Left ventricle myocardium superior (tissue), 1 donor: ENCODE measurements at regions not wholly inside any gene's neighbourhood (a gene's known extent, or its start where the extent isn't known, plus 50 kb on each side); places are given as distances from the start of the nearest gene placed in this dataset.
"Not testable (repeated sequence)": the region's sequence is repeated elsewhere in the genome, so short reads cannot be mapped to it uniquely, and the experiment has no call there.

Source experiments
- ATAC-seq: fragments of 200-7000 bp; cut with Tn5 transposase; one replicate; pipeline ENCODE4 v1.9.1; 2020; ENCODE audit warnings: mild to moderate bottlenecking, moderate library complexity
- DNase-seq: peaks from one replicate; pipeline ENCODE4 v3.0.0-alpha.2; 2020
- intact Hi-C: fragments of 100-400 bp; cut with micrococcal nuclease; formaldehyde crosslinking; loops from one replicate; pipeline ENCODE4 v1.11.0; 2022
- donor health status: DM: no; HTN: yes; CAD: no; lungs with severe emphysema.

DNA sequence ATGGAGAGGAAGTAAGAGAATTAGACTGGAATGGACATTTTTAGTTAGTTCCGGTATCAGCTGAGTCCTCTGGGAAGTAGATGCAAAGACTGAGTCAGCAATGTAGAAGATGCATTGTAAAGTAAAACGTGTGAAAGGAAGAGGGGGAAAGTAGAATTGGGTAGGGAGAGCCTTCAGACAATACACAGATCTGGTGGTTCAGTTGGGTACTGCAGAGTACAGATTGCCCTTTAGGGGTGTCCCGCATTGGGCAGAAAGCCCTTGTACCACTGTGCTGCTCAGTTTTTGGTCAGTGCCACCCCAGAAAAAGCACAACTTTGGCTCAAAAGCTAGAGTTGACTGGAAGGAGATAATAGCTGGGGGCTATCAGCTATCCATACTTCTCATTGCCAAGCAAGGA is 247.4 kb downstream of the KBTBD8 start:
- no peak for DNase-seq
- ATAC-seq: no peak
- intact Hi-C loops: no loop called here

DNA sequence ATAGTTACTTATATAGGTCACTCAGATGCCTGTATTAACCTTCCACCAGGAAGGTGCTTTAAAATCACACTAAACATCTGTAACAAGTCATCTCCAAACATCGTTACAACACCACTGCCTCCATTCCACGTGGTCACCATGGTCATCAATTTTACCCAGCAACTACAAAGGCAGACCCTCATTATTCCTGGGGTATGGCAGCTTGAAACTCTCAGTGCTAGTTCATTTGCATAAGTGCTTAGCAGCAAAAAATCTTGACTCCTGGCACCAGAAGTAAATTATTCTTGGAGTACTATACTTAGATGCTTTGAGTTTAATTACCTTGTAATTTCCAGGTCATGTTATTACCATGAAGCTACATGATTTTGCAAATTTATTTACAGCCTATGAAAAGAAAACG is 250.6 kb downstream of the KBTBD8 start:
- no peak for ATAC-seq
- intact Hi-C loops: no loop called here
- no peak for DNase-seq

DNA sequence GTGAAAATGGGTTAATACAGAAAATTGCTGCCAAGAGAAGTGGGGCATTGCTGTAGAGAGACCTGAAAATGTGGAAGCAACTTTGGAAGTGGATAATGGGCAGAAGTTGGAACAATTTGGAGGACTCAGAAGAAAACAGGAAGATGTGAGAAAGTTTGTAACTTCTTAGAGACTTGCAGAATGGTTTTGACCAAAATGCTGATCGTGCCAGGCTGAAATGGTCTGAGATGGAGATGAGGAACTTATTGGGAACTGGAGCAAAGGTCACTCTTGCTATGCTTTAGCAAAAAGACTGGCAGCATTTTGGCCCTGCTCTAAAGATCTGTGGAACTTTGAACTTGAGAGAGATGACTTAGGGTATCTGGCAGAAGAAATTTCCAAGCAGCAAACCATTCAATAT is 254.8 kb downstream of the KBTBD8 start:
- DNase-seq, ATAC-seq, intact Hi-C loops: not testable (repeated sequence)

DNA sequence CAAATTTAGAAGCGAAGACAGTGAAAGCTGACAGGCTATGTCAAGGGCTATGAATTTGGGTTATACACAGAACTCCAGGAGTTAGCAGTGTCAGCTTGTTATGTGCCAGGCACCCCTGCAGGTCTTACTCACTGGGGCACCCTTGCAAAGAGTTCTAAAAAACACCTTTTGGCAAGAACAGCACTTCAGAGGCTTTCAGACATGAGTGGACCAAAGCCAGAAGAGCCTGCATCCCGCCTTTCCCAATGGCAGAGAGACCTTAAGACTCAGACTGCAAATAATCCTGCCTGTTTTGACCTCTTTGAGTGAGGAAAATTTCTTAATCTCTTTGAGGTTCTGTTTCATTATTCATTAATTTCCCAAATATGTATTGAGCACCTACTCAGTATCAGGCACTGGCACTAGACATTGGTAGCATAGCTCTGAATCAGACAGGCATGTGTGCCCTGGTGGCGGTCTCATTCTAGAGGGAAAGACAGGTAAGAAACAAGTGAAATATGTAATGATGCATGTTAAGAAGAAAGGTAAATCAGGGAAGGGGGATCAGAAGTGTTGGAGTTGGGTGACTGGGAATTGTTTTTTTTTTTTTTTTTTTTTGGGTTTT is 280.0 kb downstream of the KBTBD8 start:
- DNase-seq: no peak
- intact Hi-C loops: no loop called here

GRCh38 chr3:67286586-67286985 is 288.5 kb downstream of the KBTBD8 start:
- DNase-seq: no peak
- intact Hi-C loops: no loop called here
- no peak for ATAC-seq

More for the DNA sequence above, 280.0 kb downstream of the KBTBD8 start:
- no peak for ATAC-seq

- intact Hi-C loops: no loop called here
- ATAC-seq (no peak), DNase-seq (no peak)
Observed at GRCh38 chr3:67288466-67289106, 290.5 kb downstream of the KBTBD8 start.

DNA sequence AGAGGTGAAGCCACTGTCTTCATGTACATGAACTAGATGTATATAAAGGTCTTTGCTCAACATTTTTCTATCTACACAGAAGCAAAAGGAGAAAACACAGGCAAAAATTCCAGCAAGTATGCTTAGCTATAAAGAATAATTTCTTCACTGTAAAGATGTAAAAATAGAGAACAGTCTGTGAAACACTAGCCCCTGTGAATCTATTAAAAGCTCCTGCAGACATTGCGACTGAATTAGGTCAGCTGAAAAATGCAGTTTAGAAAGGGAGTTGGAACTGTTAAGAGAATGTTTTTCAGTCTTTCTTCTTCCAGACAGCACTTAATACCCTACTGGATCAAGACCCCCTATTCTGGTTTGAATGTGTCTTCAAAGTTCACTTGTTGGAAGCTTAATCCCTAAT is 291.5 kb downstream of the KBTBD8 start:
- no peak for ATAC-seq
- intact Hi-C loops: no loop called here
- no peak for DNase-seq

DNA sequence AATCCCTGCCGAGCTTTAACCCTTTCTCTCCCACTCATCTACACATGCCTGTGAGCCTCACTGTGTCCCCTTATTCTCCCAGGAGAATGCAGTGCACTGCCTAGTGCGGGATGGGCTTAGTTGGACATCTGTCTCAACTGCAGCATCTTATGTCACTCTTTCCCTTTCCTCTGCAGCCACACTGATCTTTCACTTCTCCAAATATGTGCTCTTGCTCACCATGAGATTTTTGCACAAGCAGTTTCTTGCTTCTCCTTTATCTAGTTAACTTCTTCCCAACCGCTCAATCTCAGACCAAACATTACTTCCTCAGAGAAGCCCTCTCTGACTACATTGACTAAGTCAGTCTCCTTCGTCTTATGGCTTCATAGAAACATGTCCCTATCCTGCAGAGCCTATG is 292.3 kb downstream of the KBTBD8 start:
- intact Hi-C loops: no loop called here
- DNase-seq (no peak), ATAC-seq (peak; percentile 64)

- ATAC-seq (no peak), DNase-seq (no peak)
- intact Hi-C loops: no loop called here
Observed at GRCh38 chr3:67291287-67292252, 293.5 kb downstream of the KBTBD8 start.

- DNase-seq (no peak), ATAC-seq (no peak)
- intact Hi-C loops: no loop called here
Observed at GRCh38 chr3:67292356-67293121, 294.4 kb downstream of the KBTBD8 start.

- no peak for ATAC-seq
- intact Hi-C loops: no loop called here
- DNase-seq: no peak
Observed at GRCh38 chr3:67294341-67294740, 296.2 kb downstream of the KBTBD8 start.

- ATAC-seq: no peak
- DNase-seq: no peak
- intact Hi-C loops: no loop called here
Observed at GRCh38 chr3:67296039-67296892, 298.2 kb downstream of the KBTBD8 start.

DNA sequence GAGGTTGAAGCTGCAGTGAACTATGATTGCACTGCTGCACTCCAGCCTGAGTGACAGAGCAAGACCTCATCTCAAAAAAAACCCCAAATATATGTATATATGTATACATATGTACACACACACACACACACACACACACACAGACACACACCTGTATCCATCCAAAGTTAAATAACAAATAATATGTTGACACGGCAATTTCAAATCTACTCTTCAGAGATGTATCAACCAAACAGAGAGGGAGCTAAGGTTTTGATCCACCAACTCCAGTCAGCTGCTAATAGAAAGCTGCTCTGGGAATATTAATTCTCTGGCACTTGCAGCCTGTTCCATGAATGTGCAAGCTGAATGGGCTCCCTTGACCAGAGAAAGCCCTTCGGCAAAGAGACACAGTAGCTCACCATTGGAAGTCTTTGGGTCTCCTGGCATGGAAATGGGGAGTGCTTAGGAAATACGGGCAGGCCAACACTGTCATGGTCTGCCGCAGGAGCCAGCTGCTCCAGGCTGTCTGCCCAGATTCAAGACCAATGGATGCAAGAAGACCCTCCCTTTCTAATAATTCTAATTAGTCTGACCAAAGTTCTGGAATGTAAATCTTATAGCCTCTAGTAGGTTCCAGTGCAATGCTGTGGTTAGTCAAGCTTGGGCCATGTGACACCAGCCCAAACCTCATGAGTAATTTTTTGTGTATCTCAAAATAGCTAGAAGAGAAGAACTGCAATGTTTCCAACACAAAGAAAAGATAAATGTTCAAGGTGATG is 299.8 kb downstream of the KBTBD8 start:
- intact Hi-C loops: no loop called here
- ATAC-seq: no peak
- no peak for DNase-seq

DNA sequence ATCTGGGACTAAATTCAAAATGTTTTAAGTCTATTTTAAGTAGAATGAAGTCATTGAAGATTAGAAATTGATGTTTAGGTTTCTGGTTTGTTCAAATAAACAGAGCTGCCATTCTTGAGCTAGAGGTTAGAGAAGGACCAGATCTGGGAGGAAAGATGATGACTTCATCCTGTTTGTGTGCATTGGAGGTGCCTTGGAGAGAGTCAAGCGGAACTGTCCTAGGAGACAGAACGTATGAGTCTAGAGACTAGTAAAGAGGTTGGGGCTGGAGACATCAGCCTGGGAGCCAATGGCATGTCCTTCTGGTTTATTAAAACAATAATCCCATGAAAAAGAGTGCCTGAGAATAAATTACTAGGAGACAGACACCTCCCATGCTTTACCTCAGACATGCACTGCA is 303.4 kb downstream of the KBTBD8 start:
- no peak for ATAC-seq
- no peak for DNase-seq
- intact Hi-C loops: no loop called here

DNA sequence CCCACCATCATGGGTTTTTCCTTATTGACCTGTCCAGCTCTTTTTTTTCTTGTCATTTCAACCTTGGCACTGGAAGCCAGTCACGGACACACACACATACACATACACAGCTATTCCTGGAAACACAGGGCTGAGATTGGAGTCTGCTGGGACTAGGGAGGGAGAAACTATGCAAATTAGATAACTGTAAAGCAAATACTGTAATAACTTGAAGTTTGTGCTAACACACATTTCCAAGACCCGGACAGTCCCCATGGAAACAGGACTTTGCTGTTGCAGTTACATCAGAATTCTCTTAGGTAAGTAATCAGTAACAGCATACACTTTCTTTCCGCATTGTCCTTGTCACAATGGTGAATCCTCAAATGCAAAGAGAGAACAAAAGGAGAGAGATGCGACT is 304.4 kb downstream of the KBTBD8 start:
- ATAC-seq (no peak), DNase-seq (no peak)
- intact Hi-C loops: no loop called here

DNA sequence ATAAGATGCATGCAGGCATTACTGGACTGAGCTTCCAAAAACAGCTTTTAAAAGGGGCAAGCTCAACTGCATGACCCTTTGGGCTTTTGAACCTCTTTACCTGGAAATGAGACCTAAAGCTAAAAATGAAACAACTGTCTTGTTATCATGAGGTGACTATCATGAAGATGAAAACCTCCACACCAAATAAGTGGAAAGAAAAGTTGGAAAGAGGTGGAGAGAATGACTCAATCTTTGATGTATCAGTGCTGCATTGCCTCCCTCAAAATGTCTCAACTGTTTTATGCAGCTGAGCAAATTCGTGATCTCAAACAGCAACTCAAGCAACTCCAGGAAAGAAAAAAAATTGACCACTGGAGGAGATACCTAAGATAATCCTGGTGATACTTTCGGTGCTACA is 307.1 kb downstream of the KBTBD8 start:
- DNase-seq (no peak), ATAC-seq (no peak)
- intact Hi-C loops: no loop called here

GRCh38 chr3:67305922-67306321 is 307.8 kb downstream of the KBTBD8 start:
- intact Hi-C loops: no loop called here
- DNase-seq: no peak
- ATAC-seq: no peak

- DNase-seq: no peak
- ATAC-seq: no peak
- intact Hi-C loops: no loop called here
Observed at GRCh38 chr3:67311440-67311839, 313.3 kb downstream of the KBTBD8 start.
